Prostate gland (tissue), 2 donors: ENCODE measurements at regions not wholly inside any gene's neighbourhood (a gene's known extent, or its start where the extent isn't known, plus 50 kb on each side); places are given as distances from the start of the nearest gene placed in this dataset.

Experiments
- CTCF ChIP-seq, 4 experiments: fragments of 200-600 bp in 2 of 4; fragments of 450-650 bp in 2 of 4; sonication (generic) in 2 of 4; IDR thresholded peaks; 1 replicate in 3 of 4; 2 replicates in 1 of 4; pipeline ENCODE4 v1.5.1; 2016 to 2019; ENCODE audit warnings: antibody characterized with exemption in 4 of 4, mild to moderate bottlenecking in 2 of 4, moderate library complexity in 2 of 4
- POLR2AphosphoS5 ChIP-seq: sonication (generic); formaldehyde crosslinking; IDR thresholded peaks from one replicate; pipeline ENCODE4 v1.6.1; 2017; ENCODE audit warnings: antibody characterized with exemption

- TF ChIP-seq CTCF (IDR thresholded peaks at IDR 0.05) (no peak), POLR2AphosphoS5 (no peak)
Observed at GRCh38 chr10:53276797-53277196, 504.2 kb upstream of the MBL2 start.
